ENCODE measurements at regions not wholly inside any gene's neighbourhood (a gene's known extent, or its start where the extent isn't known, plus 50 kb on each side); places are given as distances from the start of the nearest gene placed in this dataset.

DNA sequence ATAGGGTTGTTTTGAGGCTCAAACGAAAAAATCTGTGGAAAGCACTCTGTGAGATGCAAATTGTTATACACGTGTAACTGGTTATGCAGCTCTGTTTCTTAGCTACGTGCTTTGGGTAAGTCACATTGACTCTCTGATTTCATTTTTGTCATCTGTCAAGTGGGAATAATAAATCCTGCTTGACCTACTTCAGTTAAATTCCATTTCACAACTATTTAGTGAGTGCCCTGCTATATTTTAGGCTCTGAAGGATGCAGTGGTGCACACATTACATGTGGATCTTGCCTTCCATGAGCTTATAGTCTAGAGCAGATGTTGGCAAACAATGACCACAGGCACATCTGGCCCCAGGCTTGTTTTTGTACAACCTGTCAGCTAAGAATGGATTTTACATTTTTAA, 133.6 kb upstream of the PLET1 start:
- Histone ChIP-seq H4K20me1 (ENCODE audit: insufficient read depth, low read length) (no peaks in the 10 kb centered on the region), H3K4me1 (ENCODE audit: control insufficient read depth in 1 of 2, insufficient read depth in 2 of 2, low read length in 2 of 2) (no peaks in the 10 kb centered on the region), H3K4me3 (replicated peaks in 1 of 3; ENCODE audit: low read depth in 2 of 3, low read length in 3 of 3) (no peak overlapping the region), H3K9ac (ENCODE audit: insufficient read depth, low read length, poor library complexity, severe bottlenecking) (no peak overlapping the region), H3K36me3 (replicated peaks in 1 of 2; ENCODE audit: control insufficient read depth in 1 of 2, insufficient read depth in 2 of 2, low read length in 2 of 2) (no peaks in the 10 kb centered on the region), H3K27ac (ENCODE audit: low read depth in 1 of 2, low read length in 2 of 2) (no peak overlapping the region), H2AFZ (ENCODE audit: insufficient read depth, low read depth, low read length, poor library complexity, severe bottlenecking) (no peak overlapping the region), H3K79me2 (ENCODE audit: insufficient read depth, low read length) (no peaks in the 10 kb centered on the region), H3K4me2 (replicated peaks; ENCODE audit: extremely low read depth, low read length, poor library complexity, severe bottlenecking) (no peak overlapping the region), H3K9me3 (replicated peaks in 1 of 2; ENCODE audit: control insufficient read depth in 1 of 2, insufficient read depth in 1 of 2, low read length in 2 of 2) (no peaks in the 10 kb centered on the region), H3K27me3 (ENCODE audit: control insufficient read depth in 2 of 2, insufficient read depth in 2 of 2, low read length in 2 of 2) (no peaks in the 10 kb centered on the region)
- H3K4me3 Mint-ChIP-seq: no peak overlapping the region
- no peak overlapping the region for H3K27ac Mint-ChIP-seq
- peaks cover 0 to 9% (median 2%) of the 10 kb centered on the region in 3 donors for H3K27me3 Mint-ChIP-seq (ENCODE audit: low read depth in 3 of 3)
- no peaks in the 10 kb centered on the region for H3K4me1 Mint-ChIP-seq
- peaks cover 0 to 4% (median 0%) of the 10 kb centered on the region in 7 donors for H3K9me3 Mint-ChIP-seq
- DNase-seq: no peak
- intact Hi-C loops (cut with micrococcal nuclease): no loop called here
- no peaks in the 10 kb centered on the region for H3K36me3 Mint-ChIP-seq
- WGBS (ENCODE audit: insufficient coverage): no CpG with 5 or more reads among the region's 3 CpGs
- TF ChIP-seq, protein P1, sequence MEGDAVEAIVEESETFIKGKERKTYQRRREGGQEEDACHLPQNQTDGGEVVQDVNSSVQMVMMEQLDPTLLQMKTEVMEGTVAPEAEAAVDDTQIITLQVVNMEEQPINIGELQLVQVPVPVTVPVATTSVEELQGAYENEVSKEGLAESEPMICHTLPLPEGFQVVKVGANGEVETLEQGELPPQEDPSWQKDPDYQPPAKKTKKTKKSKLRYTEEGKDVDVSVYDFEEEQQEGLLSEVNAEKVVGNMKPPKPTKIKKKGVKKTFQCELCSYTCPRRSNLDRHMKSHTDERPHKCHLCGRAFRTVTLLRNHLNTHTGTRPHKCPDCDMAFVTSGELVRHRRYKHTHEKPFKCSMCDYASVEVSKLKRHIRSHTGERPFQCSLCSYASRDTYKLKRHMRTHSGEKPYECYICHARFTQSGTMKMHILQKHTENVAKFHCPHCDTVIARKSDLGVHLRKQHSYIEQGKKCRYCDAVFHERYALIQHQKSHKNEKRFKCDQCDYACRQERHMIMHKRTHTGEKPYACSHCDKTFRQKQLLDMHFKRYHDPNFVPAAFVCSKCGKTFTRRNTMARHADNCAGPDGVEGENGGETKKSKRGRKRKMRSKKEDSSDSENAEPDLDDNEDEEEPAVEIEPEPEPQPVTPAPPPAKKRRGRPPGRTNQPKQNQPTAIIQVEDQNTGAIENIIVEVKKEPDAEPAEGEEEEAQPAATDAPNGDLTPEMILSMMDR (IDR thresholded peaks at IDR 0.05): no peak

DNA sequence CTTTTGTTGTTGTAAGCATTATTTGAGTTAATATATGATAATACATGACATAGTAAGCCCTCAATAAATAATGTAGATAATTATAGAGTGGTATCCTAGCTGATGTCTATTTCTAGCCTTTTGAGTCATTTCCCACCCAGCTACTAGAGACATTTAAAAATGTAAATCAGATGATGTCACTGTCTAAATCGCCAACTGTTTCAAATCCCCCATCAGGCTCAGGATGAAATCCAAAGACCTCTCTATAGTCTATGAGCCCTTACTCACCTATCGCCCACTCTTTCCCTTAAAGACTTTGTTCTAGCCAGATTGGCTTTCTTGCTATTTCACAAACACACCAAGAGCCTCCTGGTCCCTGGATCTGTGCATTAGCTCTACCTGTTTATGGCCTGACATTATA, 135.4 kb upstream of the PLET1 start:
- Mint-ChIP-seq H3K9me3 (peaks cover 0 to 4% (median 0%) of the 10 kb centered on the region in 7 donors), H3K36me3 (no peaks in the 10 kb centered on the region), H3K27ac (no peak overlapping the region), H3K4me1 (no peaks in the 10 kb centered on the region), H3K27me3 (ENCODE audit: low read depth in 3 of 3) (peaks cover 0 to 11% (median 1%) of the 10 kb centered on the region in 3 donors), H3K4me3 (no peak overlapping the region)
- no peak overlapping the region for H2AFZ ChIP-seq (ENCODE audit: insufficient read depth, low read depth, low read length, poor library complexity, severe bottlenecking)
- no peaks in the 10 kb centered on the region for H3K79me2 ChIP-seq (ENCODE audit: insufficient read depth, low read length)
- H3K4me1 ChIP-seq (ENCODE audit: control insufficient read depth in 1 of 2, insufficient read depth in 2 of 2, low read length in 2 of 2): no peaks in the 10 kb centered on the region
- no peaks in the 10 kb centered on the region for H3K9me3 ChIP-seq (replicated peaks in 1 of 2; ENCODE audit: control insufficient read depth in 1 of 2, insufficient read depth in 1 of 2, low read length in 2 of 2)
- H3K36me3 ChIP-seq (replicated peaks in 1 of 2; ENCODE audit: control insufficient read depth in 1 of 2, insufficient read depth in 2 of 2, low read length in 2 of 2): no peaks in the 10 kb centered on the region
- no peak overlapping the region for H3K4me3 ChIP-seq (replicated peaks in 1 of 3; ENCODE audit: low read depth in 2 of 3, low read length in 3 of 3)
- no peak overlapping the region for H3K4me2 ChIP-seq (replicated peaks; ENCODE audit: extremely low read depth, low read length, poor library complexity, severe bottlenecking)
- TF ChIP-seq, protein P1 (IDR thresholded peaks at IDR 0.05): no peak
- intact Hi-C loops (cut with micrococcal nuclease): no loop called here
- H3K27me3 ChIP-seq (ENCODE audit: control insufficient read depth in 2 of 2, insufficient read depth in 2 of 2, low read length in 2 of 2): no peaks in the 10 kb centered on the region
- DNase-seq: no peak
- 100% methylated on average over 2 of the region's 2 CpGs for WGBS (ENCODE audit: insufficient coverage)
- no peaks in the 10 kb centered on the region for H4K20me1 ChIP-seq (ENCODE audit: insufficient read depth, low read length)
- H3K9ac ChIP-seq (ENCODE audit: insufficient read depth, low read length, poor library complexity, severe bottlenecking): no peak overlapping the region
- H3K27ac ChIP-seq (ENCODE audit: low read depth in 1 of 2, low read length in 2 of 2): no peak overlapping the region
